ENCODE measurements at regions not wholly inside any gene's neighbourhood (a gene's known extent, or its start where the extent isn't known, plus 50 kb on each side); places are given as distances from the start of the nearest gene placed in this dataset.

DNA sequence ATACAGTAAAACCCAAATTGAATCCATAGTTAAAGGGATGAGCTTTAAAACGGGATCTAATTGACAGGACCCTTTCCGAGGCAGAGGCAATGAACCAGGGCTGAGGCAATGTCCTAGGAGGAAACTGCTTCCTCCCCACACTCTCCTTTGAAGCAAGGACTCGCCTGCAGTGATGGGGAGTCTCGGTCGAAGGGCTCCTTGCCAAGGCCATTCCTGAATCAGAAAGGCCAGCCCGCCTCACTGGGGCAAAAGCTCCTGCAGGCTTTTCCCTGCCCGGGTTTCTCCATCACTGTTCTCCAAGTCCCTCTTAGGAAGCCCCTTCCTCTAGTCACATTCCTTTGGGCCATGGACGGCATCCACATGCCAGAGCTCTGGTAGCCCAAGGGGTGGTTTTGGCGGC is 132.0 kb downstream of the RBFOX3 start:
- ATAC-seq (no peak), DNase-seq (no peak)
- intact Hi-C loops (cut with DNase I) = no loop called here
- H3K36me3 ChIP-seq = no peaks in the 10 kb centered on the region
- WGBS (ENCODE audit: insufficient coverage, low coverage, low lambda C conversion rate, missing lambda C conversion rate) = 41% methylated on average over 3 of the region's 9 CpGs
- H3K27ac ChIP-seq = no peak overlapping the region
- no peak overlapping the region for H3K4me3 ChIP-seq
- H3K27me3 ChIP-seq = no peaks in the 10 kb centered on the region
- no peaks in the 10 kb centered on the region for H3K4me1 ChIP-seq
- no peaks in the 10 kb centered on the region for H3K9me3 ChIP-seq
- TF ChIP-seq POLR2A (IDR thresholded peaks at IDR 0.05) = no peak
- TF ChIP-seq, protein P1, sequence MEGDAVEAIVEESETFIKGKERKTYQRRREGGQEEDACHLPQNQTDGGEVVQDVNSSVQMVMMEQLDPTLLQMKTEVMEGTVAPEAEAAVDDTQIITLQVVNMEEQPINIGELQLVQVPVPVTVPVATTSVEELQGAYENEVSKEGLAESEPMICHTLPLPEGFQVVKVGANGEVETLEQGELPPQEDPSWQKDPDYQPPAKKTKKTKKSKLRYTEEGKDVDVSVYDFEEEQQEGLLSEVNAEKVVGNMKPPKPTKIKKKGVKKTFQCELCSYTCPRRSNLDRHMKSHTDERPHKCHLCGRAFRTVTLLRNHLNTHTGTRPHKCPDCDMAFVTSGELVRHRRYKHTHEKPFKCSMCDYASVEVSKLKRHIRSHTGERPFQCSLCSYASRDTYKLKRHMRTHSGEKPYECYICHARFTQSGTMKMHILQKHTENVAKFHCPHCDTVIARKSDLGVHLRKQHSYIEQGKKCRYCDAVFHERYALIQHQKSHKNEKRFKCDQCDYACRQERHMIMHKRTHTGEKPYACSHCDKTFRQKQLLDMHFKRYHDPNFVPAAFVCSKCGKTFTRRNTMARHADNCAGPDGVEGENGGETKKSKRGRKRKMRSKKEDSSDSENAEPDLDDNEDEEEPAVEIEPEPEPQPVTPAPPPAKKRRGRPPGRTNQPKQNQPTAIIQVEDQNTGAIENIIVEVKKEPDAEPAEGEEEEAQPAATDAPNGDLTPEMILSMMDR (IDR thresholded peaks at IDR 0.05) = no peak

DNA sequence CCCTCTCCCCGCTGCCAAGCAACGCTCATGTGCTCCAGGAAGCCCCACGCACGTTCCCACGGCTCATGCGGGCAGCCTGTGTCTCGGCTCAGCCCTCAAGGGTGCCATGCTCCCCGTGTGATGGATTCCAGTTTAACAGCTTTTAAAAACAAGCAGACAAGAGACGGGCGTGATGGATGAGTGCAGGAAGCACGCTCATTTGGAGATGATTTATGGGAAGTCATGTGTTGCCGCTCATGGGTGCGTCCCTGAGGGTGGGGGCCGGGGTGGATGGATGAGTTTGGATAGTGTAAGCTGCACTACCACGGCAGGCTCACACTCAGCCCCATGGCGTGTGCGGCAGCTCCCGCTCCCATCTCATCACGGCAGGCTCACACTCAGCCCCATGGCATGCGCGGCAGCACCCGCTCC is 132.8 kb downstream of the RBFOX3 start:
- DNase-seq (no peak), ATAC-seq (no peak)
- Histone ChIP-seq H3K36me3 (no peaks in the 10 kb centered on the region), H3K9me3 (no peaks in the 10 kb centered on the region), H3K4me1 (no peaks in the 10 kb centered on the region), H3K27ac (no peak overlapping the region), H3K27me3 (no peaks in the 10 kb centered on the region), H3K4me3 (no peak overlapping the region)
- no peak for TF ChIP-seq POLR2A (IDR thresholded peaks at IDR 0.05)
- TF ChIP-seq, protein P1 (IDR thresholded peaks at IDR 0.05) = no peak
- WGBS (ENCODE audit: insufficient coverage, low coverage, low lambda C conversion rate, missing lambda C conversion rate) = 41% methylated on average over 19 of the region's 22 CpGs
- intact Hi-C loops (cut with DNase I) = no loop called here

DNA sequence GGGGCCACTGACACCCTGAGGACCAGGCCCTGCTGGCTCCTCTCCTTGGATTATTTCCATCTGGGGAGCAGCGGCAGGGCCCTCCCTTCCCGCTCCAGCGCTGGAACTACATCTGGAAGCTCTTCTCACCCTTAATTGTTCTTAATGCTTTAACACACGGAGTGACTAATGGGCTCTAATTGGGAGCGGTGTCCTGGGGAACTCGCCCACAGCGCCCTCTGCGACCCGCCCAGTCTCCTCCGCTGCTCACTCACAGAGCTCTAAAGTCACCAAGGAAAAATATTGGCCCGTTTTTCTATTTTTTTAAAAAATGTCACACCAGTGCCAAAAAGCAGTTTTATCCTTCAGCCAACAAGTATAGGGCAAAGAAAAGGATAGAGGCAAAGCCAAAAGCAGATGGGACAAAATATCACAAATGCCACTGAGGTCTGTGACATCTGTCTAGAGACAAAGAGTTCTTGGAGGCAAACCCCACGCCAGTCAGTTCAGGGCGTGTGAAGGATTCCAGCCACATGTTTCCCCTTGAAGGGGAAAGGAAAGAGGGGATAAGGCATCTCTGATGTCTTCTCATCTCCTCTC is 134.7 kb downstream of the RBFOX3 start:
- H3K9me3 ChIP-seq = no peaks in the 10 kb centered on the region
- 23% methylated on average over 13 of the region's 13 CpGs for WGBS (ENCODE audit: insufficient coverage, low coverage, low lambda C conversion rate, missing lambda C conversion rate)
- TF ChIP-seq POLR2A (IDR thresholded peaks at IDR 0.05) = no peak
- TF ChIP-seq, protein P1 (IDR thresholded peaks at IDR 0.05) = no peak
- intact Hi-C loops (cut with DNase I) = no loop called here
- no peak for DNase-seq
- no peaks in the 10 kb centered on the region for H3K4me1 ChIP-seq
- no peaks in the 10 kb centered on the region for H3K36me3 ChIP-seq
- no peak for ATAC-seq
- no peak overlapping the region for H3K27ac ChIP-seq
- no peak overlapping the region for H3K4me3 ChIP-seq
- H3K27me3 ChIP-seq = no peaks in the 10 kb centered on the region

DNA sequence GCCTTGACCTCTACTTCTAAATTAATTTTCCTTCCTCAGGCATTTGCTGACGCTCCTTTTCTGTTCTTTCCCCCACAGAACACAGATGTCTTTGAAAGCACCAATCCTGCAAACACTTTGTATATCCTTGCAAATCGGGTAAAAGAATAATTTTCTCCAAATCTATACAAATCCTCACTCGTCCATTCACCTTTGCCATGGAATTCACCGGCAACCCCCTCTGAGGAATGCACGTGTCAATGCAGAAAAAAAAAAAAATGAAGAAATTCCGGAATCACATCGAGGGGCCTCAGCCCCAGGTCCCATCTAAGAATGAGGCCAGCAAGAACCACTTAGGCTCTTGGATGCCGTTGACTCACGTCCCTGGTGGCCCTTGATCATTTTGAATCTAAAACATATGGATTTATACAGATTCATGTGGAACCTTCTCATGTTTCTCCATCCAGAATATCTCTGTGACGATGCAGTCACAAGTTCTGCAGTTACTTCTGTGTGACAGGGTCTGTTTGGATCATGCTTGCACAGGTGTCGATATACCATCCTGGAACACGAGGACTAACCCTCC is 136.9 kb downstream of the RBFOX3 start:
- TF ChIP-seq POLR2A (IDR thresholded peaks at IDR 0.05) = no peak
- TF ChIP-seq, protein P1 (IDR thresholded peaks at IDR 0.05) = no peak
- DNase-seq (no peak), ATAC-seq (no peak)
- Histone ChIP-seq H3K9me3 (no peaks in the 10 kb centered on the region), H3K36me3 (no peaks in the 10 kb centered on the region), H3K27me3 (no peaks in the 10 kb centered on the region), H3K4me3 (no peak overlapping the region), H3K4me1 (no peaks in the 10 kb centered on the region), H3K27ac (no peak overlapping the region)
- intact Hi-C loops (cut with DNase I) = no loop called here
- 49% methylated on average over 11 of the region's 12 CpGs for WGBS (ENCODE audit: insufficient coverage, low coverage, low lambda C conversion rate, missing lambda C conversion rate)
